OCI-LY7 (cell line): ENCODE measurements at regions not wholly inside any gene's neighbourhood (a gene's known extent, or its start where the extent isn't known, plus 50 kb on each side); places are given as distances from the start of the nearest gene placed in this dataset.

ENCODE experiments used
- BruUV-seq: library from RNA; stranded (reverse); fragments of 400-500 nt; replicated peaks from 2 replicates; lab custom pipeline; 2021; lab: Mats Ljungman, UMichigan
- CTCF ChIA-PET: fragments of 300-600 bp; sonication (Branson Sonifier 250); formaldehyde crosslinking; loops from one replicate; lab custom pipeline; 2022; ENCODE audit warnings: antibody characterized with exemption; ENCODE audit not compliant: unreplicated experiment; lab: Charles Lee
- POLR2A ChIA-PET: fragments of 300-600 bp; sonication (Branson Sonifier 250); formaldehyde crosslinking; loops from one replicate; lab custom pipeline; 2022; ENCODE audit warnings: antibody characterized with exemption; lab: Charles Lee
- DNase-seq: peaks from one replicate; pipeline ENCODE4 v3.0.0-alpha.2; 2015; ENCODE audit warnings: low spot score
- H2AFZ ChIP-seq: fragments of 200-600 bp; sonication (generic), shearing (Covaris generic); 2 replicates; pipeline ENCODE4 v1.6.1; 2014; ENCODE audit warnings: mild to moderate bottlenecking, antibody characterized with exemption, low read length, moderate library complexity
- H3K27ac ChIP-seq: fragments of 200-600 bp; sonication (generic); 2 replicates; pipeline ENCODE4 v1.5.1; 2014; ENCODE audit warnings: mixed run types, low read depth, mild to moderate bottlenecking, moderate library complexity, low read length, inconsistent platforms; ENCODE audit not compliant: poor library complexity, severe bottlenecking
- H3K36me3 ChIP-seq: fragments of 200-600 bp; sonication (generic); 2 replicates; pipeline ENCODE4 v1.6.1; 2014; ENCODE audit warnings: mild to moderate bottlenecking, antibody characterized with exemption, low read length, moderate library complexity, mixed read lengths; ENCODE audit not compliant: insufficient read depth
- H3K4me1 ChIP-seq: fragments of 200-600 bp; sonication (generic); 2 replicates; pipeline ENCODE4 v1.5.1; 2014; ENCODE audit warnings: mild to moderate bottlenecking, low read length; ENCODE audit not compliant: insufficient read depth, poor library complexity, severe bottlenecking
- H3K4me2 ChIP-seq: fragments of 200-600 bp; sonication (generic); 2 replicates; pipeline ENCODE4 v1.6.1; 2014; ENCODE audit warnings: mild to moderate bottlenecking, low read length
- H3K4me3 ChIP-seq: fragments of 200-600 bp; sonication (generic); 2 replicates; pipeline ENCODE4 v1.5.1; 2014; ENCODE audit warnings: mild to moderate bottlenecking, low read depth, low read length; ENCODE audit not compliant: poor library complexity, severe bottlenecking
- H3K79me2 ChIP-seq: fragments of 200-600 bp; sonication (generic); 2 replicates; pipeline ENCODE4 v1.6.1; 2016; ENCODE audit warnings: low read depth, mild to moderate bottlenecking, low read length, moderate library complexity, mixed read lengths; ENCODE audit not compliant: insufficient read depth
- H3K9me2 ChIP-seq: fragments of 200-600 bp; sonication (generic); 2 replicates; pipeline ENCODE4 v1.6.1; 2016; ENCODE audit warnings: mild to moderate bottlenecking, low read length, mixed read lengths; ENCODE audit not compliant: insufficient read depth
- H3K9me3 ChIP-seq: fragments of 200-600 bp; sonication (generic); 2 replicates; pipeline ENCODE4 v1.6.1; 2014; ENCODE audit warnings: mild to moderate bottlenecking, mixed run types, low read length, mixed read lengths
- H4K20me1 ChIP-seq: fragments of 200-600 bp; sonication (generic); 2 replicates; pipeline ENCODE4 v1.6.1; 2014; ENCODE audit warnings: mild to moderate bottlenecking, antibody characterized with exemption, low read length, moderate library complexity, mixed read lengths; ENCODE audit not compliant: insufficient read depth
- EZH2phosphoT487 ChIP-seq: fragments of 200-600 bp; sonication (generic); IDR thresholded peaks from 2 replicates; pipeline ENCODE4 v1.6.1; 2018; ENCODE audit warnings: low read depth, borderline replicate concordance, mild to moderate bottlenecking, mixed run types, antibody characterized with exemption, low read length, moderate library complexity, mixed read lengths
- intact Hi-C: fragments of 100-400 bp; cut with micrococcal nuclease; formaldehyde crosslinking; loops from one replicate; pipeline ENCODE4 v1.10.0; 2022; ENCODE audit not compliant: unreplicated experiment
- TF ChIP-seq, protein P1 (sequence below): fragments of 200-600 bp; sonication (generic); conservative IDR thresholded peaks from 2 replicates; pipeline ENCODE4 v1.5.1; 2014; ENCODE audit warnings: mild to moderate bottlenecking, antibody characterized with exemption, low read length, moderate library complexity, mixed read lengths

DNA sequence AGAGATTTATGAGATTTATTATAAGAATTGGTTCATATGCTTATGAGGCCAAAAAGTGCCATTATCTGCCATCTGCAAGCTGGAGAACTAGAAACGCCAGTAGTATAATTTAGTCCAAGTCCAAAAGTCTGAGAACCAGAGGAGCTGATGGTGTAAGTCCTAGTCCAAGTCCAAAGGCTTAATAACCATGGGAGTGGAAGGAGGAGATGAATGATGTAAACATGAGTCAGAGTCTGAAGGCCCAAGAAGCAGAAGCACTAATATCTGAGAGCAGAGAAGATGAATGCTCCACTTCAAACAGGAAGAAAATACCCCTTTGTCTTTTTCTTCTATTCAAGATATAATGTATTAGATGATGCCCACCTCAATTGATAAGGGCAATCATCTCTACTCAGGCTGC is 185.7 kb downstream of the CGGBP1 start:
- H3K4me1 ChIP-seq, result no peaks in the 10 kb centered on the region
- H3K36me3 ChIP-seq, result no peaks in the 10 kb centered on the region
- TF ChIP-seq EZH2phosphoT487, result no peak
- TF ChIP-seq, protein P1, sequence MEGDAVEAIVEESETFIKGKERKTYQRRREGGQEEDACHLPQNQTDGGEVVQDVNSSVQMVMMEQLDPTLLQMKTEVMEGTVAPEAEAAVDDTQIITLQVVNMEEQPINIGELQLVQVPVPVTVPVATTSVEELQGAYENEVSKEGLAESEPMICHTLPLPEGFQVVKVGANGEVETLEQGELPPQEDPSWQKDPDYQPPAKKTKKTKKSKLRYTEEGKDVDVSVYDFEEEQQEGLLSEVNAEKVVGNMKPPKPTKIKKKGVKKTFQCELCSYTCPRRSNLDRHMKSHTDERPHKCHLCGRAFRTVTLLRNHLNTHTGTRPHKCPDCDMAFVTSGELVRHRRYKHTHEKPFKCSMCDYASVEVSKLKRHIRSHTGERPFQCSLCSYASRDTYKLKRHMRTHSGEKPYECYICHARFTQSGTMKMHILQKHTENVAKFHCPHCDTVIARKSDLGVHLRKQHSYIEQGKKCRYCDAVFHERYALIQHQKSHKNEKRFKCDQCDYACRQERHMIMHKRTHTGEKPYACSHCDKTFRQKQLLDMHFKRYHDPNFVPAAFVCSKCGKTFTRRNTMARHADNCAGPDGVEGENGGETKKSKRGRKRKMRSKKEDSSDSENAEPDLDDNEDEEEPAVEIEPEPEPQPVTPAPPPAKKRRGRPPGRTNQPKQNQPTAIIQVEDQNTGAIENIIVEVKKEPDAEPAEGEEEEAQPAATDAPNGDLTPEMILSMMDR, result no peak
- no peak for DNase-seq
- POLR2A ChIA-PET, result no interaction called here
- H3K79me2 ChIP-seq, result no peaks in the 10 kb centered on the region
- no peaks in the 10 kb centered on the region for H3K9me2 ChIP-seq
- H3K9me3 ChIP-seq, result peaks cover 7% of the 10 kb centered on the region; the same call in 1 of the 2 replicates
- H3K4me2 ChIP-seq, result no peak overlapping the region
- intact Hi-C loops, result no loop called here
- CTCF ChIA-PET, result no interaction called here
- no peak overlapping the region for H2AFZ ChIP-seq
- no peak overlapping the region for H3K4me3 ChIP-seq
- H4K20me1 ChIP-seq, result no peaks in the 10 kb centered on the region
- H3K27ac ChIP-seq, result no peak overlapping the region
- no TSS peak for BruUV-seq

DNA sequence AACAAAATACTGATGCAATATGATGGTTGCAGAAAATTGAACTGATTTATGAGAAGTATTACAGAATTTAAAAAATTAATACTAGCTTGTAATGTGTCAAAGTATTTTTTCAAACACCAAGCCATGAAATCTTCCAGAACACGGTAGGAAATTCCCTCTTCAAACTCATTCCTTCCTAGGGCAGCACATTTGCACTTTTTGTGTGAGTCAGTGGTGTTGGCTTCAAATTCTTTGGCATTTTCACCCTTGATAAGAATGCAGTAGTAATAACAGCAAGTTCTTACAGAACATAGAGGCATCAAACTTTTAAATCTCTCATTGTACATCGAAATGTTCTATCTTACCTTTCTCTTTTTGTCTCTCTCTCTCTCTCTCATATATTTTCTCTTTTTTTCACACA is 191.8 kb downstream of the CGGBP1 start:
- Histone ChIP-seq H3K4me3 (no peak overlapping the region), H2AFZ (no peak overlapping the region), H3K36me3 (no peaks in the 10 kb centered on the region), H3K9me3 (no peaks in the 10 kb centered on the region), H3K9me2 (no peaks in the 10 kb centered on the region), H3K27ac (no peak overlapping the region), H3K4me1 (no peaks in the 10 kb centered on the region), H3K79me2 (no peaks in the 10 kb centered on the region), H3K4me2 (no peak overlapping the region), H4K20me1 (no peaks in the 10 kb centered on the region)
- TF ChIP-seq EZH2phosphoT487, result no peak
- TF ChIP-seq, protein P1, result no peak
- DNase-seq, result no peak
- intact Hi-C loops, result no loop called here
- POLR2A ChIA-PET, result no interaction called here
- CTCF ChIA-PET, result no interaction called here
- BruUV-seq, result no TSS peak

DNA sequence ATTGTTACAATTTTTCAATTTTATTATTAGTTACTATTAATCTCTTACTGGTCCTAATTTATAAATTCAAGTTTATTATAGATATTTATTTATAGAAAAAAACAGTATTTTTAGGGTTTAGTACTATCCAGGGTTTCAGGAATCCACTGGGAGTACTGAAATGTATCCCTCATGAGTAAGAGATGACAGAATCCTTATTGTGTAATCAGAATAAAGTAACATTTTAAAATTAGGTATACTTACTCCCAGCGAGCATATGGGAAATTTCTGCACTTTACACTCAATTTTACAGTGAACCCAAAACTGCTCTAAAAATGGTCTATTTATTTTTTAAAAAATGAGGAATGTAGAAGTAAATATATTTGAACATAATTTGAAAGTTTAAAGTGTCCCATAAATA is 202.7 kb downstream of the CGGBP1 start:
- Histone ChIP-seq H3K4me3 (no peak overlapping the region), H3K4me1 (no peaks in the 10 kb centered on the region), H3K27ac (no peak overlapping the region), H3K36me3 (no peaks in the 10 kb centered on the region), H3K4me2 (no peak overlapping the region), H3K79me2 (no peaks in the 10 kb centered on the region), H3K9me2 (no peaks in the 10 kb centered on the region), H4K20me1 (no peaks in the 10 kb centered on the region), H2AFZ (no peak overlapping the region), H3K9me3 (no peaks in the 10 kb centered on the region)
- intact Hi-C loops, result no loop called here
- ChIA-PET POLR2A (no interaction called here), CTCF (no interaction called here)
- BruUV-seq, result no TSS peak
- DNase-seq, result no peak
- TF ChIP-seq, protein P1, result no peak
- TF ChIP-seq EZH2phosphoT487, result no peak
